ENCODE measurements at regions not wholly inside any gene's neighbourhood (a gene's known extent, or its start where the extent isn't known, plus 50 kb on each side); places are given as distances from the start of the nearest gene placed in this dataset.

- no peak for DNase-seq (ENCODE audit: low read depth in 3 of 3, low spot score in 2 of 3)
Measured at GRCh38 chr5:74055486-74056106, 429.6 kb downstream of the ARHGEF28 start.

- DNase-seq (ENCODE audit: low read depth in 3 of 3, low spot score in 2 of 3), result no peak
Measured at GRCh38 chr5:74054641-74055421, 428.8 kb downstream of the ARHGEF28 start.

- DNase-seq (ENCODE audit: low read depth in 3 of 3, low spot score in 2 of 3), result no peak
Measured at GRCh38 chr5:74054139-74054538, 428.1 kb downstream of the ARHGEF28 start.

GRCh38 chr5:74052441-74053221, 426.6 kb downstream of the ARHGEF28 start:
- DNase-seq (ENCODE audit: low read depth in 3 of 3, low spot score in 2 of 3), result no peak

- DNase-seq (ENCODE audit: low read depth in 3 of 3, low spot score in 2 of 3), result no peak
Measured at GRCh38 chr5:74051076-74051475, 425.1 kb downstream of the ARHGEF28 start.

- no peak for DNase-seq (ENCODE audit: low read depth in 3 of 3, low spot score in 2 of 3)
Measured at GRCh38 chr5:74044936-74045335, 418.9 kb downstream of the ARHGEF28 start.

GRCh38 chr5:74042959-74043358, 417.0 kb downstream of the ARHGEF28 start:
- DNase-seq (ENCODE audit: low read depth in 3 of 3, low spot score in 2 of 3), result no peak

GRCh38 chr5:74042559-74042958, 416.6 kb downstream of the ARHGEF28 start:
- no peak for DNase-seq (ENCODE audit: low read depth in 3 of 3, low spot score in 2 of 3)

- no peak for DNase-seq (ENCODE audit: low read depth in 3 of 3, low spot score in 2 of 3)
Measured at GRCh38 chr5:74041913-74042312, 415.9 kb downstream of the ARHGEF28 start.

GRCh38 chr5:74040811-74041491, 415.0 kb downstream of the ARHGEF28 start:
- no peak for DNase-seq (ENCODE audit: low read depth in 3 of 3, low spot score in 2 of 3)

GRCh38 chr5:74040065-74040551, 414.1 kb downstream of the ARHGEF28 start:
- DNase-seq (ENCODE audit: low read depth in 3 of 3, low spot score in 2 of 3), result no peak

GRCh38 chr5:74037321-74037720, 411.3 kb downstream of the ARHGEF28 start:
- no peak for DNase-seq (ENCODE audit: low read depth in 3 of 3, low spot score in 2 of 3)

- no peak for DNase-seq (ENCODE audit: low read depth in 3 of 3, low spot score in 2 of 3)
Measured at GRCh38 chr5:74035521-74035937, 409.5 kb downstream of the ARHGEF28 start.

GRCh38 chr5:74034733-74035132, 408.7 kb downstream of the ARHGEF28 start:
- no peak for DNase-seq (ENCODE audit: low read depth in 3 of 3, low spot score in 2 of 3)

GRCh38 chr5:74032617-74033016, 406.6 kb downstream of the ARHGEF28 start:
- no peak for DNase-seq (ENCODE audit: low read depth in 3 of 3, low spot score in 2 of 3)

GRCh38 chr5:74031536-74031935, 405.5 kb downstream of the ARHGEF28 start:
- no peak for DNase-seq (ENCODE audit: low read depth in 3 of 3, low spot score in 2 of 3)

GRCh38 chr5:74030821-74031220, 404.8 kb downstream of the ARHGEF28 start:
- no peak for DNase-seq (ENCODE audit: low read depth in 3 of 3, low spot score in 2 of 3)

GRCh38 chr5:74030371-74030770, 404.4 kb downstream of the ARHGEF28 start:
- DNase-seq (ENCODE audit: low read depth in 3 of 3, low spot score in 2 of 3), result no peak

GRCh38 chr5:74028976-74029375, 403.0 kb downstream of the ARHGEF28 start:
- DNase-seq (ENCODE audit: low read depth in 3 of 3, low spot score in 2 of 3), result no peak

GRCh38 chr5:74028406-74028805, 402.4 kb downstream of the ARHGEF28 start:
- DNase-seq (ENCODE audit: low read depth in 3 of 3, low spot score in 2 of 3), result no peak

Data from right renal cortex interstitium (tissue), 3 donors.